GM23338 (cell line): ENCODE measurements at regions not wholly inside any gene's neighbourhood (a gene's known extent, or its start where the extent isn't known, plus 50 kb on each side); places are given as distances from the start of the nearest gene placed in this dataset.
A peak's percentile ranks its signal among the peaks of the same experiment; 100 is the strongest.

Experiments used
- ATAC-seq: fragments of 200-7000 bp; cut with Tn5 transposase; 3 replicates; pipeline ENCODE4 v1.9.1; 2020
- DNase-seq: peaks from one replicate; pipeline ENCODE4 v3.0.0-alpha.2; 2015; ENCODE audit warnings: low spot score
- H2AFZ ChIP-seq: fragments of 200-600 bp; sonication (generic); 2 replicates; pipeline ENCODE4 v1.8.0; 2016; ENCODE audit warnings: antibody characterized with exemption, mild to moderate bottlenecking, moderate library complexity
- H3F3A ChIP-seq: fragments of 200-600 bp; sonication (generic); replicated peaks from 2 replicates; pipeline ENCODE4 v1.8.0; 2017; ENCODE audit warnings: antibody characterized with exemption, mixed run types, low read depth
- H3K27ac ChIP-seq: fragments of 200-600 bp; sonication (generic); 2 replicates; pipeline ENCODE4 v1.6.1; 2016; ENCODE audit warnings: low read depth
- H3K27me3 ChIP-seq: fragments of 200-600 bp; sonication (generic); 2 replicates; pipeline ENCODE4 v1.8.0; 2016; ENCODE audit warnings: mild to moderate bottlenecking, mixed run types, moderate library complexity; ENCODE audit not compliant: insufficient read depth
- H3K36me3 ChIP-seq: fragments of 200-600 bp; sonication (generic); 2 replicates; pipeline ENCODE4 v1.8.0; 2016; ENCODE audit warnings: mild to moderate bottlenecking; ENCODE audit not compliant: insufficient read depth
- H3K4me1 ChIP-seq: fragments of 200-600 bp; sonication (generic); 2 replicates; pipeline ENCODE4 v1.8.0; 2016; ENCODE audit warnings: mild to moderate bottlenecking, moderate library complexity; ENCODE audit not compliant: insufficient read depth
- H3K4me2 ChIP-seq: fragments of 200-600 bp; sonication (generic); 2 replicates; pipeline ENCODE4 v1.7.1; 2017; ENCODE audit warnings: mixed run types
- H3K4me3 ChIP-seq: fragments of 200-600 bp; sonication (generic); 2 replicates; pipeline ENCODE4 v1.6.1; 2016; ENCODE audit warnings: mixed run types
- H3K79me2 ChIP-seq: fragments of 200-600 bp; sonication (generic); replicated peaks from 2 replicates; pipeline ENCODE4 v1.8.0; 2017; ENCODE audit warnings: mild to moderate bottlenecking; ENCODE audit not compliant: insufficient read depth
- H3K9me2 ChIP-seq: fragments of 200-600 bp; sonication (generic); 2 replicates; pipeline ENCODE4 v1.8.0; 2017; ENCODE audit not compliant: insufficient read depth
- H4K20me1 ChIP-seq: fragments of 200-600 bp; sonication (generic); replicated peaks from 2 replicates; pipeline ENCODE4 v1.8.0; 2017; ENCODE audit warnings: mild to moderate bottlenecking; ENCODE audit not compliant: insufficient read depth
- H3K27ac Mint-ChIP-seq: 2 replicates; pipeline ENCODE4 v1.8.0; 2020; ENCODE audit warnings: inconsistent platforms, mild to moderate bottlenecking, moderate library complexity, mixed read lengths
- H3K27me3 Mint-ChIP-seq: 3 replicates; pipeline ENCODE4 v1.8.0; 2022; ENCODE audit warnings: low read depth, mild to moderate bottlenecking, moderate library complexity, mixed read lengths, inconsistent platforms; ENCODE audit not compliant: insufficient read depth, poor library complexity
- H3K36me3 Mint-ChIP-seq: 3 replicates; pipeline ENCODE4 v1.8.0; 2021; ENCODE audit warnings: low read depth, mild to moderate bottlenecking, inconsistent platforms, moderate library complexity, mixed read lengths
- H3K4me1 Mint-ChIP-seq: 3 replicates; pipeline ENCODE4 v1.8.0; 2020; ENCODE audit warnings: mild to moderate bottlenecking, inconsistent platforms, mixed read lengths
- H3K4me3 Mint-ChIP-seq: 3 replicates; pipeline ENCODE4 v1.8.0; 2021; ENCODE audit warnings: moderate library complexity, mild to moderate bottlenecking, inconsistent platforms, mixed read lengths
- H3K9me3 Mint-ChIP-seq: 3 replicates; pipeline ENCODE4 v1.8.0; 2020; ENCODE audit warnings: moderate library complexity, mild to moderate bottlenecking, inconsistent platforms, mixed read lengths
- CREB1 ChIP-seq: fragments of 250-450 bp; sonication (Bioruptor Pico); IDR thresholded peaks from 2 replicates; pipeline ENCODE4 v1.5.0; 2020; ENCODE audit warnings: low read depth, mild to moderate bottlenecking, moderate library complexity
- ETS1 ChIP-seq: IDR thresholded peaks from 2 replicates; pipeline ENCODE4 v1.6.1; 2016; ENCODE audit warnings: antibody characterized with exemption
- EZH2phosphoT487 ChIP-seq: fragments of 200-600 bp; sonication (generic); IDR thresholded peaks from one replicate; pipeline ENCODE4 v1.8.1; 2018; ENCODE audit warnings: antibody characterized with exemption; ENCODE audit not compliant: unreplicated experiment
- JUNB ChIP-seq: IDR thresholded peaks from one replicate; pipeline ENCODE4 v1.6.1; 2016; ENCODE audit warnings: antibody characterized with exemption; ENCODE audit not compliant: unreplicated experiment
- NANOG ChIP-seq: IDR thresholded peaks from 2 replicates; pipeline ENCODE4 v1.6.1; 2016; ENCODE audit warnings: antibody characterized with exemption, borderline replicate concordance
- POLR2AphosphoS5 ChIP-seq: IDR thresholded peaks from 2 replicates; pipeline ENCODE4 v1.6.1; 2016; ENCODE audit warnings: antibody characterized with exemption, low read depth
- STAT1 ChIP-seq: IDR thresholded peaks from one replicate; pipeline ENCODE4 v1.6.1; 2016; ENCODE audit warnings: antibody characterized with exemption; ENCODE audit not compliant: unreplicated experiment
- ZNF331 ChIP-seq: fragments of 250-450 bp; sonication (Bioruptor Pico); IDR thresholded peaks from 2 replicates; pipeline ENCODE4 v1.5.0; 2020; ENCODE audit warnings: low read depth, mild to moderate bottlenecking, moderate library complexity
- ZNF462 ChIP-seq: fragments of 250-450 bp; sonication (Bioruptor Pico); IDR thresholded peaks from 2 replicates; pipeline ENCODE4 v1.5.0; 2020; ENCODE audit warnings: mild to moderate bottlenecking, moderate library complexity

GRCh38 chr7:10082896-10083295 lies 890.8 kb upstream of the PHF14 start:
- no peak for ATAC-seq
- H3K36me3 Mint-ChIP-seq: peaks cover 2% of the 10 kb centered on the region; the same call in 2 of the 3 replicates

GRCh38 chr7:10083766-10084165 lies 889.9 kb upstream of the PHF14 start:
- H3K27ac Mint-ChIP-seq: no peak overlapping the region
- peak; percentile 33 for DNase-seq
- H3K9me2 ChIP-seq: no peaks in the 10 kb centered on the region
- no peak for ATAC-seq
- no peaks in the 10 kb centered on the region for H3K36me3 ChIP-seq
- no peaks in the 10 kb centered on the region for H3F3A ChIP-seq
- H3K27ac ChIP-seq: no peak overlapping the region
- no peak overlapping the region for H3K4me2 ChIP-seq
- H3K4me3 ChIP-seq: no peak overlapping the region
- peaks cover 15% of the 10 kb centered on the region for H3K4me1 ChIP-seq
- H3K9me3 Mint-ChIP-seq: peaks cover 2% of the 10 kb centered on the region; the same call in 1 of the 3 replicates
- H2AFZ ChIP-seq: no peak overlapping the region
- H4K20me1 ChIP-seq: no peaks in the 10 kb centered on the region
- peaks cover 28% of the 10 kb centered on the region for H3K4me1 Mint-ChIP-seq
- no peaks in the 10 kb centered on the region for H3K79me2 ChIP-seq
- no peak overlapping the region for H3K4me3 Mint-ChIP-seq
- no peak for TF ChIP-seq ZNF331 (CRISPR knock-in tag)
- no peak for TF ChIP-seq EZH2phosphoT487
- TF ChIP-seq STAT1: no peak
- no peak for TF ChIP-seq CREB1
- no peak for TF ChIP-seq ZNF462
- no peak for TF ChIP-seq ETS1
- peaks cover 2% of the 10 kb centered on the region; the same call in 1 of the 3 replicates for H3K36me3 Mint-ChIP-seq
- no peaks in the 10 kb centered on the region for H3K27me3 ChIP-seq
- H3K27me3 Mint-ChIP-seq: no peaks in the 10 kb centered on the region

More at GRCh38 chr7:10082896-10083295, 890.8 kb upstream of the PHF14 start:
- Mint-ChIP-seq H3K27me3 (no peaks in the 10 kb centered on the region), H3K4me1 (peaks cover 28% of the 10 kb centered on the region), H3K9me3 (peaks cover 2% of the 10 kb centered on the region; the same call in 1 of the 3 replicates), H3K27ac (no peak overlapping the region), H3K4me3 (no peak overlapping the region)
- Histone ChIP-seq H3F3A (no peaks in the 10 kb centered on the region), H3K9me2 (no peaks in the 10 kb centered on the region), H2AFZ (no peak overlapping the region), H3K4me3 (no peak overlapping the region), H3K27me3 (no peaks in the 10 kb centered on the region), H3K4me2 (no peak overlapping the region), H3K79me2 (no peaks in the 10 kb centered on the region), H3K27ac (no peak overlapping the region), H4K20me1 (no peaks in the 10 kb centered on the region), H3K36me3 (no peaks in the 10 kb centered on the region), H3K4me1 (peaks cover 15% of the 10 kb centered on the region)
- TF ChIP-seq EZH2phosphoT487 (no peak), ZNF331 (CRISPR knock-in tag) (no peak), POLR2AphosphoS5 (no peak), NANOG (no peak), JUNB (no peak)
- no peak for DNase-seq
